HepG2 (cell line): ENCODE measurements at regions not wholly inside any gene's neighbourhood (a gene's known extent, or its start where the extent isn't known, plus 50 kb on each side); places are given as distances from the start of the nearest gene placed in this dataset.

Experiments
- DPF2 ChIP-seq: sonication (generic); formaldehyde crosslinking; IDR thresholded peaks from 2 replicates; pipeline ENCODE4 v1.4.0; 2020; ENCODE audit warnings: mild to moderate bottlenecking, low read depth, missing genetic modification reagents, borderline replicate concordance
- HIVEP1 ChIP-seq: sonication (generic); formaldehyde crosslinking; IDR thresholded peaks from 2 replicates; pipeline ENCODE4 v1.4.0; 2020; ENCODE audit warnings: mild to moderate bottlenecking, missing genetic modification reagents
- RFX1 ChIP-seq: fragments of 450-650 bp; IDR thresholded peaks from 2 replicates; pipeline ENCODE4 v1.6.1; 2017
- SMAD9 ChIP-seq: sonication (generic); formaldehyde crosslinking; IDR thresholded peaks from 2 replicates; pipeline ENCODE4 v1.5.1; 2020; ENCODE audit warnings: mild to moderate bottlenecking, missing genetic modification reagents
- ZNF224 ChIP-seq: sonication (generic); formaldehyde crosslinking; IDR thresholded peaks from 2 replicates; pipeline ENCODE4 v1.5.0; 2020; ENCODE audit warnings: mild to moderate bottlenecking, missing genetic modification reagents
- ZNF879 ChIP-seq: sonication (generic); formaldehyde crosslinking; IDR thresholded peaks from 2 replicates; pipeline ENCODE4 v1.8.1; 2023; ENCODE audit warnings: missing genetic modification reagents
- TF ChIP-seq, protein P1 (sequence below): sonication (generic); formaldehyde crosslinking; IDR thresholded peaks from 2 replicates; pipeline ENCODE4 v1.4.0; 2020; ENCODE audit warnings: missing genetic modification reagents, borderline replicate concordance
- TF ChIP-seq, protein P2 (sequence below): sonication (generic); formaldehyde crosslinking; IDR thresholded peaks from 2 replicates; pipeline ENCODE4 v1.5.0; 2020; ENCODE audit warnings: missing genetic modification reagents
- TF ChIP-seq, protein P3 (sequence below): sonication (generic); formaldehyde crosslinking; IDR thresholded peaks from 2 replicates; pipeline ENCODE4 v1.9.0; 2021; ENCODE audit warnings: mild to moderate bottlenecking, missing genetic modification reagents
- TF ChIP-seq, protein P4 (sequence below): sonication (generic); formaldehyde crosslinking; IDR thresholded peaks from 2 replicates; pipeline ENCODE4 v1.4.0; 2020; ENCODE audit warnings: missing genetic modification reagents
- TF ChIP-seq, protein P5 (sequence below): sonication (generic); formaldehyde crosslinking; IDR thresholded peaks from 2 replicates; pipeline ENCODE4; 2020; ENCODE audit warnings: missing genetic modification reagents, mild to moderate bottlenecking, borderline replicate concordance

DNA sequence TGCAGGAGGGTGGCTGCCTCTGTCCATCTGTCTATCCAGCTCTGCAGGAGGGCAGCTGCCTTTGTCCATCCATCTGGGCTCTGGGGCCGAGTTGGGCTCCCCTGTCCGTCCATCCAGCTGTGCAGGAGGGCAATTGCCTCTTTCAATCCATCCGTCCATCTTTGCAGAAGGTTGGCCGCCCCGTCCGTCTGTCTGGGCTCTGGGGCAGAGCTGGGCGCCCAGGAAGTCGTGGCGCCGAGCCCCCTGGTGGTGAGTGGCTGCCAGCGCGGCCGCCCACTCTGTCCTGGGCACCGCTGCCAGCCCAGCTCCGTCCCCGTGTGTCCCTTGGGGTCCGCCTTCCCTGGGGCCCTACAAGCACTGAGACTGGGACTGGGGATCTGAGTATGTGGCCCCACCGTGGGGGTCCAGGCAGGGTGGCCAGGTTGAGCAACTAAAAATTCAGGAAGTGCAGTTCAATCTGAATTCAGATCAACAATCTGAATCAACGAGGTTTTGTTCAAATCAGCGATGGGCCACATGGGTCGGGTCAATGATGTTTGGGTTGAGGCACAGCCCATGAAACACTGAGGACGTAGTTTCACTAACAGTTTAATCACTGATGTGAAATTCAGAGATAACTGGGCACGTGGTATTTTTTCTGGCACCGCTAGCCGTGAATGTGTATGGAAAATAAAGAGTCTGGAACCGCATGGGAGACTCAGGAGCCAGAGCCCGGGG lies 99.1 kb upstream of the ACTRT2 start (continued):
- TF ChIP-seq, protein P1, sequence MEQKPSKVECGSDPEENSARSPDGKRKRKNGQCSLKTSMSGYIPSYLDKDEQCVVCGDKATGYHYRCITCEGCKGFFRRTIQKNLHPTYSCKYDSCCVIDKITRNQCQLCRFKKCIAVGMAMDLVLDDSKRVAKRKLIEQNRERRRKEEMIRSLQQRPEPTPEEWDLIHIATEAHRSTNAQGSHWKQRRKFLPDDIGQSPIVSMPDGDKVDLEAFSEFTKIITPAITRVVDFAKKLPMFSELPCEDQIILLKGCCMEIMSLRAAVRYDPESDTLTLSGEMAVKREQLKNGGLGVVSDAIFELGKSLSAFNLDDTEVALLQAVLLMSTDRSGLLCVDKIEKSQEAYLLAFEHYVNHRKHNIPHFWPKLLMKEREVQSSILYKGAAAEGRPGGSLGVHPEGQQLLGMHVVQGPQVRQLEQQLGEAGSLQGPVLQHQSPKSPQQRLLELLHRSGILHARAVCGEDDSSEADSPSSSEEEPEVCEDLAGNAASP (CRISPR knock-in tag) = no peak
- TF ChIP-seq SMAD9 (CRISPR knock-in tag) (no peak), ZNF879 (CRISPR knock-in tag) (no peak), HIVEP1 (CRISPR knock-in tag) (no peak), DPF2 (CRISPR knock-in tag) (no peak), RFX1 (no peak), ZNF224 (CRISPR knock-in tag) (no peak)
- TF ChIP-seq, protein P2, sequence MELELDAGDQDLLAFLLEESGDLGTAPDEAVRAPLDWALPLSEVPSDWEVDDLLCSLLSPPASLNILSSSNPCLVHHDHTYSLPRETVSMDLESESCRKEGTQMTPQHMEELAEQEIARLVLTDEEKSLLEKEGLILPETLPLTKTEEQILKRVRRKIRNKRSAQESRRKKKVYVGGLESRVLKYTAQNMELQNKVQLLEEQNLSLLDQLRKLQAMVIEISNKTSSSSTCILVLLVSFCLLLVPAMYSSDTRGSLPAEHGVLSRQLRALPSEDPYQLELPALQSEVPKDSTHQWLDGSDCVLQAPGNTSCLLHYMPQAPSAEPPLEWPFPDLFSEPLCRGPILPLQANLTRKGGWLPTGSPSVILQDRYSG = no peak
- TF ChIP-seq, protein P3, sequence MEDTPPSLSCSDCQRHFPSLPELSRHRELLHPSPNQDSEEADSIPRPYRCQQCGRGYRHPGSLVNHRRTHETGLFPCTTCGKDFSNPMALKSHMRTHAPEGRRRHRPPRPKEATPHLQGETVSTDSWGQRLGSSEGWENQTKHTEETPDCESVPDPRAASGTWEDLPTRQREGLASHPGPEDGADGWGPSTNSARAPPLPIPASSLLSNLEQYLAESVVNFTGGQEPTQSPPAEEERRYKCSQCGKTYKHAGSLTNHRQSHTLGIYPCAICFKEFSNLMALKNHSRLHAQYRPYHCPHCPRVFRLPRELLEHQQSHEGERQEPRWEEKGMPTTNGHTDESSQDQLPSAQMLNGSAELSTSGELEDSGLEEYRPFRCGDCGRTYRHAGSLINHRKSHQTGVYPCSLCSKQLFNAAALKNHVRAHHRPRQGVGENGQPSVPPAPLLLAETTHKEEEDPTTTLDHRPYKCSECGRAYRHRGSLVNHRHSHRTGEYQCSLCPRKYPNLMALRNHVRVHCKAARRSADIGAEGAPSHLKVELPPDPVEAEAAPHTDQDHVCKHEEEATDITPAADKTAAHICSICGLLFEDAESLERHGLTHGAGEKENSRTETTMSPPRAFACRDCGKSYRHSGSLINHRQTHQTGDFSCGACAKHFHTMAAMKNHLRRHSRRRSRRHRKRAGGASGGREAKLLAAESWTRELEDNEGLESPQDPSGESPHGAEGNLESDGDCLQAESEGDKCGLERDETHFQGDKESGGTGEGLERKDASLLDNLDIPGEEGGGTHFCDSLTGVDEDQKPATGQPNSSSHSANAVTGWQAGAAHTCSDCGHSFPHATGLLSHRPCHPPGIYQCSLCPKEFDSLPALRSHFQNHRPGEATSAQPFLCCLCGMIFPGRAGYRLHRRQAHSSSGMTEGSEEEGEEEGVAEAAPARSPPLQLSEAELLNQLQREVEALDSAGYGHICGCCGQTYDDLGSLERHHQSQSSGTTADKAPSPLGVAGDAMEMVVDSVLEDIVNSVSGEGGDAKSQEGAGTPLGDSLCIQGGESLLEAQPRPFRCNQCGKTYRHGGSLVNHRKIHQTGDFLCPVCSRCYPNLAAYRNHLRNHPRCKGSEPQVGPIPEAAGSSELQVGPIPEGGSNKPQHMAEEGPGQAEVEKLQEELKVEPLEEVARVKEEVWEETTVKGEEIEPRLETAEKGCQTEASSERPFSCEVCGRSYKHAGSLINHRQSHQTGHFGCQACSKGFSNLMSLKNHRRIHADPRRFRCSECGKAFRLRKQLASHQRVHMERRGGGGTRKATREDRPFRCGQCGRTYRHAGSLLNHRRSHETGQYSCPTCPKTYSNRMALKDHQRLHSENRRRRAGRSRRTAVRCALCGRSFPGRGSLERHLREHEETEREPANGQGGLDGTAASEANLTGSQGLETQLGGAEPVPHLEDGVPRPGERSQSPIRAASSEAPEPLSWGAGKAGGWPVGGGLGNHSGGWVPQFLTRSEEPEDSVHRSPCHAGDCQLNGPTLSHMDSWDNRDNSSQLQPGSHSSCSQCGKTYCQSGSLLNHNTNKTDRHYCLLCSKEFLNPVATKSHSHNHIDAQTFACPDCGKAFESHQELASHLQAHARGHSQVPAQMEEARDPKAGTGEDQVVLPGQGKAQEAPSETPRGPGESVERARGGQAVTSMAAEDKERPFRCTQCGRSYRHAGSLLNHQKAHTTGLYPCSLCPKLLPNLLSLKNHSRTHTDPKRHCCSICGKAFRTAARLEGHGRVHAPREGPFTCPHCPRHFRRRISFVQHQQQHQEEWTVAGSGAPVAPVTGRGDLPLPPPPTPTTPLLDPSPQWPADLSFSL (CRISPR knock-in tag) = no peak
- TF ChIP-seq, protein P4, sequence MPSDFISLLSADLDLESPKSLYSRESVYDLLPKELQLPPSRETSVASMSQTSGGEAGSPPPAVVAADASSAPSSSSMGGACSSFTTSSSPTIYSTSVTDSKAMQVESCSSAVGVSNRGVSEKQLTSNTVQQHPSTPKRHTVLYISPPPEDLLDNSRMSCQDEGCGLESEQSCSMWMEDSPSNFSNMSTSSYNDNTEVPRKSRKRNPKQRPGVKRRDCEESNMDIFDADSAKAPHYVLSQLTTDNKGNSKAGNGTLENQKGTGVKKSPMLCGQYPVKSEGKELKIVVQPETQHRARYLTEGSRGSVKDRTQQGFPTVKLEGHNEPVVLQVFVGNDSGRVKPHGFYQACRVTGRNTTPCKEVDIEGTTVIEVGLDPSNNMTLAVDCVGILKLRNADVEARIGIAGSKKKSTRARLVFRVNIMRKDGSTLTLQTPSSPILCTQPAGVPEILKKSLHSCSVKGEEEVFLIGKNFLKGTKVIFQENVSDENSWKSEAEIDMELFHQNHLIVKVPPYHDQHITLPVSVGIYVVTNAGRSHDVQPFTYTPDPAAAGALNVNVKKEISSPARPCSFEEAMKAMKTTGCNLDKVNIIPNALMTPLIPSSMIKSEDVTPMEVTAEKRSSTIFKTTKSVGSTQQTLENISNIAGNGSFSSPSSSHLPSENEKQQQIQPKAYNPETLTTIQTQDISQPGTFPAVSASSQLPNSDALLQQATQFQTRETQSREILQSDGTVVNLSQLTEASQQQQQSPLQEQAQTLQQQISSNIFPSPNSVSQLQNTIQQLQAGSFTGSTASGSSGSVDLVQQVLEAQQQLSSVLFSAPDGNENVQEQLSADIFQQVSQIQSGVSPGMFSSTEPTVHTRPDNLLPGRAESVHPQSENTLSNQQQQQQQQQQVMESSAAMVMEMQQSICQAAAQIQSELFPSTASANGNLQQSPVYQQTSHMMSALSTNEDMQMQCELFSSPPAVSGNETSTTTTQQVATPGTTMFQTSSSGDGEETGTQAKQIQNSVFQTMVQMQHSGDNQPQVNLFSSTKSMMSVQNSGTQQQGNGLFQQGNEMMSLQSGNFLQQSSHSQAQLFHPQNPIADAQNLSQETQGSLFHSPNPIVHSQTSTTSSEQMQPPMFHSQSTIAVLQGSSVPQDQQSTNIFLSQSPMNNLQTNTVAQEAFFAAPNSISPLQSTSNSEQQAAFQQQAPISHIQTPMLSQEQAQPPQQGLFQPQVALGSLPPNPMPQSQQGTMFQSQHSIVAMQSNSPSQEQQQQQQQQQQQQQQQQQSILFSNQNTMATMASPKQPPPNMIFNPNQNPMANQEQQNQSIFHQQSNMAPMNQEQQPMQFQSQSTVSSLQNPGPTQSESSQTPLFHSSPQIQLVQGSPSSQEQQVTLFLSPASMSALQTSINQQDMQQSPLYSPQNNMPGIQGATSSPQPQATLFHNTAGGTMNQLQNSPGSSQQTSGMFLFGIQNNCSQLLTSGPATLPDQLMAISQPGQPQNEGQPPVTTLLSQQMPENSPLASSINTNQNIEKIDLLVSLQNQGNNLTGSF (CRISPR knock-in tag) = no peak
- TF ChIP-seq, protein P5, sequence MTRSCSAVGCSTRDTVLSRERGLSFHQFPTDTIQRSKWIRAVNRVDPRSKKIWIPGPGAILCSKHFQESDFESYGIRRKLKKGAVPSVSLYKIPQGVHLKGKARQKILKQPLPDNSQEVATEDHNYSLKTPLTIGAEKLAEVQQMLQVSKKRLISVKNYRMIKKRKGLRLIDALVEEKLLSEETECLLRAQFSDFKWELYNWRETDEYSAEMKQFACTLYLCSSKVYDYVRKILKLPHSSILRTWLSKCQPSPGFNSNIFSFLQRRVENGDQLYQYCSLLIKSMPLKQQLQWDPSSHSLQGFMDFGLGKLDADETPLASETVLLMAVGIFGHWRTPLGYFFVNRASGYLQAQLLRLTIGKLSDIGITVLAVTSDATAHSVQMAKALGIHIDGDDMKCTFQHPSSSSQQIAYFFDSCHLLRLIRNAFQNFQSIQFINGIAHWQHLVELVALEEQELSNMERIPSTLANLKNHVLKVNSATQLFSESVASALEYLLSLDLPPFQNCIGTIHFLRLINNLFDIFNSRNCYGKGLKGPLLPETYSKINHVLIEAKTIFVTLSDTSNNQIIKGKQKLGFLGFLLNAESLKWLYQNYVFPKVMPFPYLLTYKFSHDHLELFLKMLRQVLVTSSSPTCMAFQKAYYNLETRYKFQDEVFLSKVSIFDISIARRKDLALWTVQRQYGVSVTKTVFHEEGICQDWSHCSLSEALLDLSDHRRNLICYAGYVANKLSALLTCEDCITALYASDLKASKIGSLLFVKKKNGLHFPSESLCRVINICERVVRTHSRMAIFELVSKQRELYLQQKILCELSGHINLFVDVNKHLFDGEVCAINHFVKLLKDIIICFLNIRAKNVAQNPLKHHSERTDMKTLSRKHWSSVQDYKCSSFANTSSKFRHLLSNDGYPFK (CRISPR knock-in tag) = no peak
